H1 (cell line): ENCODE measurements at regions not wholly inside any gene's neighbourhood (a gene's known extent, or its start where the extent isn't known, plus 50 kb on each side); places are given as distances from the start of the nearest gene placed in this dataset.
A peak's percentile ranks its signal among the peaks of the same experiment; 100 is the strongest.

ENCODE experiments used
- CTCF ChIA-PET: fragments of 300-600 bp; sonication (Branson Sonifier 250); formaldehyde crosslinking; loops from one replicate; lab custom pipeline; 2021; ENCODE audit not compliant: partially characterized antibody; lab: Charles Lee
- POLR2A ChIA-PET: fragments of 300-600 bp; sonication (Branson Sonifier 250); formaldehyde crosslinking; loops from one replicate; lab custom pipeline; 2021; ENCODE audit warnings: inconsistent platforms; ENCODE audit not compliant: partially characterized antibody; lab: Charles Lee
- DNase-seq, 2 experiments: peaks; one replicate each; pipeline versions ENCODE4 v3.0.0 to v3.0.0-alpha.2; 2010 to 2022; ENCODE audit warnings: low spot score in 2 of 2, low read depth in 1 of 2, mixed read lengths in 1 of 2
- FAIRE-seq: peaks from 2 replicates; lab custom pipeline; 2011; peaks lifted over from hg19 to GRCh38; lab: Jason Lieb, UNC
- H2AFZ ChIP-seq: 2 replicates; pipeline ENCODE4 v1.8.1; 2012; ENCODE audit warnings: low read length, inconsistent platforms
- H2AK5ac ChIP-seq: 2 replicates; pipeline ENCODE4 v1.6.1; 2013; ENCODE audit warnings: low read depth, low read length
- H2BK120ac ChIP-seq: replicated peaks from 2 replicates; pipeline ENCODE3; 2013; ENCODE audit warnings: low read depth, low read length, inconsistent platforms
- H2BK12ac ChIP-seq: 2 replicates; pipeline ENCODE4 v1.6.1; 2013; ENCODE audit warnings: low read depth, low read length
- H2BK15ac ChIP-seq: 2 replicates; pipeline ENCODE4 v1.6.1; 2013; ENCODE audit warnings: low read length
- H2BK20ac ChIP-seq: 2 replicates; pipeline ENCODE4 v1.6.1; 2013; ENCODE audit warnings: low read length
- H2BK5ac ChIP-seq: 2 replicates; pipeline ENCODE4 v1.6.1; 2013; ENCODE audit warnings: low read depth, low read length
- H3K14ac ChIP-seq: 2 replicates; pipeline ENCODE4 v1.6.1; 2013; ENCODE audit warnings: inconsistent platforms; ENCODE audit not compliant: insufficient read length
- H3K18ac ChIP-seq: 2 replicates; pipeline ENCODE4 v1.6.1; 2013; ENCODE audit warnings: low read length; ENCODE audit errors: extremely low read depth
- H3K23ac ChIP-seq: 2 replicates; pipeline ENCODE4 v1.6.1; 2013; ENCODE audit warnings: inconsistent platforms; ENCODE audit not compliant: insufficient read length
- H3K23me2 ChIP-seq: 2 replicates; pipeline ENCODE4 v1.6.1; 2013; ENCODE audit warnings: low read depth, low read length
- H3K27ac ChIP-seq: 2 replicates; pipeline ENCODE4 v1.6.1; 2011; ENCODE audit warnings: low read depth, low read length, inconsistent platforms
- H3K27me3 ChIP-seq, 4 experiments: replicated peaks in 1 of 4; 1 replicate in 1 of 4; 2 replicates in 3 of 4; pipeline versions ENCODE4 v1.6.1 to v1.8.1; 2011 to 2013; ENCODE audit warnings: low read length in 3 of 4, mild to moderate bottlenecking in 3 of 4, inconsistent platforms in 2 of 4, mixed read lengths in 2 of 4, moderate library complexity in 1 of 4; ENCODE audit not compliant: control insufficient read depth in 3 of 4, insufficient read depth in 3 of 4; ENCODE audit errors: extremely low read depth in 1 of 4
- H3K36me3 ChIP-seq, 4 experiments: 2 replicates each; pipeline versions ENCODE4 v1.6.1 to v1.8.1; 2011 to 2013; ENCODE audit warnings: mild to moderate bottlenecking in 4 of 4, low read length in 3 of 4, moderate library complexity in 2 of 4, control low read depth in 1 of 4, inconsistent platforms in 1 of 4; ENCODE audit not compliant: insufficient read depth in 4 of 4, control insufficient read depth in 2 of 4
- H3K4ac ChIP-seq: replicated peaks from 2 replicates; pipeline ENCODE3; 2013; ENCODE audit warnings: low read length, low read depth, mixed read lengths, inconsistent platforms; ENCODE audit not compliant: insufficient read length
- H3K4me1 ChIP-seq, 4 experiments: replicated peaks in 1 of 4; 1 replicate in 1 of 4; 2 replicates in 3 of 4; pipeline versions ENCODE4 v1.6.1 to v1.8.1; 2011 to 2013; ENCODE audit warnings: low read length in 3 of 4, inconsistent platforms in 2 of 4, mixed read lengths in 1 of 4; ENCODE audit not compliant: insufficient read depth in 4 of 4, control insufficient read depth in 3 of 4
- H3K4me2 ChIP-seq, 2 experiments: 2 replicates each; pipeline versions ENCODE4 v1.6.1 to v1.8.1; 2011 to 2013; ENCODE audit warnings: low read depth in 2 of 2, low read length in 2 of 2, control low read depth in 1 of 2, inconsistent platforms in 1 of 2, mild to moderate bottlenecking in 1 of 2; ENCODE audit not compliant: insufficient read depth in 1 of 2
- H3K4me3 ChIP-seq, 4 experiments: fragments of 200-600, 300-600 bp in 1 of 4; sonication (generic), shearing (Covaris generic), sonication (Bioruptor Twin) in 1 of 4; 2 replicates each; pipeline versions ENCODE4 v1.5.1 to v1.8.1; 2011 to 2016; ENCODE audit warnings: low read length in 4 of 4, low read depth in 3 of 4, control low read depth in 2 of 4, inconsistent platforms in 2 of 4, mild to moderate bottlenecking in 2 of 4, mixed read lengths in 1 of 4, moderate library complexity in 1 of 4; ENCODE audit not compliant: insufficient read depth in 2 of 4; ENCODE audit errors: extremely low read depth in 1 of 4
- H3K56ac ChIP-seq: replicated peaks from 2 replicates; pipeline ENCODE3; 2013; ENCODE audit warnings: low read depth, mild to moderate bottlenecking, mixed read lengths, low read length, inconsistent platforms; ENCODE audit not compliant: insufficient read length
- H3K79me1 ChIP-seq: 2 replicates; pipeline ENCODE4 v1.6.1; 2013; ENCODE audit warnings: low read depth, low read length, control low read depth
- H3K79me2 ChIP-seq, 2 experiments: 2 replicates each; pipeline versions ENCODE4 v1.6.1 to v1.8.1; 2012 to 2013; ENCODE audit warnings: low read length in 2 of 2, mild to moderate bottlenecking in 2 of 2, inconsistent platforms in 1 of 2; ENCODE audit not compliant: insufficient read depth in 2 of 2, control insufficient read depth in 1 of 2
- H3K9ac ChIP-seq, 4 experiments: replicated peaks in 1 of 4; 1 replicate in 1 of 4; 2 replicates in 3 of 4; pipeline versions ENCODE4 v1.6.1 to v1.8.1; 2011 to 2013; ENCODE audit warnings: low read depth in 3 of 4, low read length in 3 of 4, control low read depth in 2 of 4, mild to moderate bottlenecking in 2 of 4, moderate library complexity in 2 of 4, inconsistent platforms in 1 of 4; ENCODE audit errors: extremely low read depth in 1 of 4
- H3K9me3 ChIP-seq, 2 experiments: 2 replicates each; pipeline versions ENCODE4 v1.6.1 to v1.8.1; 2012 to 2013; ENCODE audit warnings: mild to moderate bottlenecking in 2 of 2, moderate library complexity in 2 of 2, control low read depth in 1 of 2, inconsistent platforms in 1 of 2, low read depth in 1 of 2, low read length in 1 of 2, mixed read lengths in 1 of 2; ENCODE audit not compliant: insufficient read depth in 2 of 2
- H4K20me1 ChIP-seq, 2 experiments: replicated peaks in 1 of 2; 2 replicates each; pipeline versions ENCODE3 to v1.8.1; 2011 to 2013; ENCODE audit warnings: inconsistent platforms in 2 of 2, low read length in 2 of 2, mild to moderate bottlenecking in 1 of 2; ENCODE audit not compliant: insufficient read depth in 2 of 2, control insufficient read depth in 1 of 2
- H4K5ac ChIP-seq: 2 replicates; pipeline ENCODE4 v1.6.1; 2013; ENCODE audit warnings: low read length, low read depth, mixed read lengths, inconsistent platforms; ENCODE audit not compliant: insufficient read length
- H4K8ac ChIP-seq: 2 replicates; pipeline ENCODE4 v1.8.0; 2013; ENCODE audit warnings: mild to moderate bottlenecking, moderate library complexity, low read length, inconsistent platforms; ENCODE audit not compliant: insufficient read depth; ENCODE audit errors: extremely low read depth
- H4K91ac ChIP-seq: replicated peaks from 2 replicates; pipeline ENCODE3; 2013; ENCODE audit warnings: low read length, mixed read lengths, inconsistent platforms; ENCODE audit not compliant: insufficient read length
- MAX ChIP-seq: IDR thresholded peaks from 2 replicates; pipeline ENCODE4 v1.6.1; 2012; ENCODE audit warnings: inconsistent platforms
- RAD21 ChIP-seq, 2 experiments: IDR thresholded peaks in 1 of 2; conservative IDR thresholded peaks in 1 of 2; 2 replicates each; pipeline ENCODE4 v1.6.1; 2011; ENCODE audit warnings: low read depth in 2 of 2, low read length in 2 of 2, improper control_type of control experiment in 1 of 2, inconsistent platforms in 1 of 2, mild to moderate bottlenecking in 1 of 2, moderate library complexity in 1 of 2
- SP2 ChIP-seq: IDR thresholded peaks from 2 replicates; pipeline ENCODE4 v1.6.1; 2012; ENCODE audit warnings: mild to moderate bottlenecking, low read length, inconsistent platforms
- whole genome bisulfite sequencing, 2 experiments: shearing (Covaris generic) in 1 of 2; methylation state at CpG; one replicate each; pipeline versions ENCODE4 v1.1.6 to v1.1.7; 2013 to 2015; ENCODE audit warnings: low lambda C conversion rate in 2 of 2, mixed read lengths in 2 of 2, inconsistent platforms in 1 of 2, low coverage in 1 of 2, missing lambda C conversion rate in 1 of 2; ENCODE audit not compliant: insufficient replicate concordance in 2 of 2, insufficient coverage in 1 of 2, insufficient read length in 1 of 2; ENCODE audit errors: extremely low coverage in 1 of 2, missing lambda C conversion rate in 1 of 2; 5-methylcytosine and 5-hydroxymethylcytosine counted together
- TF ChIP-seq, protein P1 (sequence below), 3 experiments: IDR thresholded peaks; 1 replicate in 2 of 3; 2 replicates in 1 of 3; pipeline versions ENCODE4 v1.5.1 to v1.6.1; 2011; ENCODE audit warnings: low read length in 3 of 3, mild to moderate bottlenecking in 3 of 3, inconsistent platforms in 2 of 3, low read depth in 1 of 3, moderate library complexity in 1 of 3; ENCODE audit not compliant: insufficient read depth in 1 of 3; ENCODE audit errors: control extremely low read depth in 1 of 3
- TF ChIP-seq, protein P2 (sequence below): IDR thresholded peaks from 2 replicates; pipeline ENCODE4 v1.6.1; 2012; ENCODE audit warnings: inconsistent platforms

DNA sequence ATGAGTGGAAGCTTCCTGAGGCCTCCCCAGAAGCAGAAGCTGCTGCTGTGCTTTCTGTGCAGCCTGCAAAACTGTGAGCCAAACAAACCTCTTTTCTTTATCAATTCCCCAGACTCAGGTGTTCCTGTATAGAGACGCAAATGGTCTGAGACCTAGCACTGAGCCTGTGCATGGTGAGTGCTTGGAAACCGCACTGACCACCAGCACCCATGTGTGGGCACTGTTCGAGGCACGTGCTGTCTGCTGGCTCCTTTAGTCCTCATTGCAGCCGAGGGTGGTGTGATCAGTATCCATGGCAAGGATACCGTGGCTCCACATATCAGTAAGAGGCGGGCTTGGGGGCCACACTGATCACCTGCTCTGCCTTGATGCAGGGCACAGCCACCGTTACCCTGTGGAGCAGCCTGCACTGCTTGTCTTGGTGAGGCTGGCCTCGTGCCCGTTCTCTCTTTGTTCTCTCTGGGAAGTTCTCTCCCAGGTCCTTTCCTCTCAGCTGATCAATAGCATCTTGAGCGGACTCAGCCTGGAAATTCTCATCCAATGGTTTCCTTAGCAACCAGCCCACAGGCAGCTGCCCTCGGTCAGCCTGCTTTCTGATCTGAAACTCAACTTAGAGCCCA, 101.0 kb downstream of the PLXNA1 start:
- Histone ChIP-seq H2BK20ac (no peak overlapping the region), H3K4ac (no peak overlapping the region), H3K27me3 (no peaks in the 10 kb centered on the region), H4K8ac (0 out of 2 replicates have a peak overlapping the region, but pooled peaks have one; percentile 71), H3K36me3 (no peaks in the 10 kb centered on the region), H2BK120ac (no peak overlapping the region), H2AK5ac (no peak overlapping the region), H3K56ac (no peak overlapping the region), H3K18ac (no peak overlapping the region), H3K9ac (no peak overlapping the region; a peak in 1 of 7 replicates), H3K23me2 (no peaks in the 10 kb centered on the region), H2AFZ (no peak overlapping the region), H3K4me2 (no peak overlapping the region), H3K14ac (no peak overlapping the region), H2BK5ac (no peak overlapping the region), H3K27ac (no peak overlapping the region), H3K23ac (no peak overlapping the region), H2BK12ac (no peak overlapping the region), H4K5ac (no peak overlapping the region), H2BK15ac (no peak overlapping the region), H3K4me1 (peaks cover 0 to 2% (median 0%) of the 10 kb centered on the region in 4 experiments; a peak in 1 of 7 replicates), H3K4me3 (no peak overlapping the region), H3K9me3 (no peaks in the 10 kb centered on the region), H4K91ac (no peak overlapping the region), H3K79me1 (no peaks in the 10 kb centered on the region), H3K79me2 (no peaks in the 10 kb centered on the region), H4K20me1 (no peaks in the 10 kb centered on the region)
- ChIA-PET POLR2A (no interaction called here), CTCF (interaction anchor here (0.9 to 2.5 kb wide), 6 partner anchors 9 to 627 kb away, joined by 3 to 13 read pairs (median 3); no protein-coding TSS in a partner anchor)
- 85% methylated on average over 12 of the region's 12 CpGs; no CpG with 5 or more reads in 1 of the 2 experiments for WGBS, 2 experiments
- FAIRE-seq (no peak), DNase-seq (no peak)
- TF ChIP-seq, protein P1, sequence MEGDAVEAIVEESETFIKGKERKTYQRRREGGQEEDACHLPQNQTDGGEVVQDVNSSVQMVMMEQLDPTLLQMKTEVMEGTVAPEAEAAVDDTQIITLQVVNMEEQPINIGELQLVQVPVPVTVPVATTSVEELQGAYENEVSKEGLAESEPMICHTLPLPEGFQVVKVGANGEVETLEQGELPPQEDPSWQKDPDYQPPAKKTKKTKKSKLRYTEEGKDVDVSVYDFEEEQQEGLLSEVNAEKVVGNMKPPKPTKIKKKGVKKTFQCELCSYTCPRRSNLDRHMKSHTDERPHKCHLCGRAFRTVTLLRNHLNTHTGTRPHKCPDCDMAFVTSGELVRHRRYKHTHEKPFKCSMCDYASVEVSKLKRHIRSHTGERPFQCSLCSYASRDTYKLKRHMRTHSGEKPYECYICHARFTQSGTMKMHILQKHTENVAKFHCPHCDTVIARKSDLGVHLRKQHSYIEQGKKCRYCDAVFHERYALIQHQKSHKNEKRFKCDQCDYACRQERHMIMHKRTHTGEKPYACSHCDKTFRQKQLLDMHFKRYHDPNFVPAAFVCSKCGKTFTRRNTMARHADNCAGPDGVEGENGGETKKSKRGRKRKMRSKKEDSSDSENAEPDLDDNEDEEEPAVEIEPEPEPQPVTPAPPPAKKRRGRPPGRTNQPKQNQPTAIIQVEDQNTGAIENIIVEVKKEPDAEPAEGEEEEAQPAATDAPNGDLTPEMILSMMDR (IDR thresholded peaks at IDR 0.05; ENCODE audit: control extremely low read depth in 1 of 3, insufficient read depth in 1 of 3, low read depth in 1 of 3, low read length in 3 of 3) = peak; percentile 26 to 40 (median 29)
- TF ChIP-seq, protein P2, sequence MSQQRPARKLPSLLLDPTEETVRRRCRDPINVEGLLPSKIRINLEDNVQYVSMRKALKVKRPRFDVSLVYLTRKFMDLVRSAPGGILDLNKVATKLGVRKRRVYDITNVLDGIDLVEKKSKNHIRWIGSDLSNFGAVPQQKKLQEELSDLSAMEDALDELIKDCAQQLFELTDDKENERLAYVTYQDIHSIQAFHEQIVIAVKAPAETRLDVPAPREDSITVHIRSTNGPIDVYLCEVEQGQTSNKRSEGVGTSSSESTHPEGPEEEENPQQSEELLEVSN = peak; percentile 44; the same call in 1 of the 2 replicates
- TF ChIP-seq SP2 (no peak), MAX (peak; percentile 79), RAD21 (IDR thresholded peaks at IDR 0.05 in 1 of 2, conservative IDR thresholded peaks at IDR 0.05 in 1 of 2; ENCODE audit: low read depth in 2 of 2, low read length in 2 of 2) (peak in 1 of 2 experiments; percentile 44; a peak in 2 of 4 replicates)
